RCC 7860 (cell line): ENCODE measurements at regions not wholly inside any gene's neighbourhood (a gene's known extent, or its start where the extent isn't known, plus 50 kb on each side); places are given as distances from the start of the nearest gene placed in this dataset.
A peak's percentile ranks its signal among the peaks of the same experiment; 100 is the strongest.

Experiments
- DNase-seq: peaks from one replicate; pipeline ENCODE4 v3.0.0-alpha.2; 2015; ENCODE audit warnings: low spot score
- FAIRE-seq: peaks from 2 replicates; lab custom pipeline; 2012; peaks lifted over from hg19 to GRCh38; lab: Jason Lieb, UNC

GRCh38 chr6:78565997-78566396, 301.4 kb upstream of the IRAK1BP1 start:
- FAIRE-seq (no peak), DNase-seq (no peak)

- no peak for DNase-seq
Measured at GRCh38 chr6:78570044-78570443, 297.3 kb upstream of the IRAK1BP1 start.

GRCh38 chr6:78577585-78577984, 289.8 kb upstream of the IRAK1BP1 start:
- no peak for DNase-seq
- FAIRE-seq = no peak

More at GRCh38 chr6:78570044-78570443, 297.3 kb upstream of the IRAK1BP1 start:
- FAIRE-seq = no peak

- DNase-seq (no peak), FAIRE-seq (no peak)
Measured at GRCh38 chr6:78578430-78578829, 288.9 kb upstream of the IRAK1BP1 start.

GRCh38 chr6:78580923-78581322, 286.4 kb upstream of the IRAK1BP1 start:
- FAIRE-seq = no peak
- no peak for DNase-seq

GRCh38 chr6:78583079-78583478, 284.3 kb upstream of the IRAK1BP1 start:
- DNase-seq (no peak), FAIRE-seq (no peak)

- FAIRE-seq = no peak
- DNase-seq = no peak
Measured at GRCh38 chr6:78589436-78589835, 277.9 kb upstream of the IRAK1BP1 start.

- DNase-seq (peak; percentile 32), FAIRE-seq (no peak)
Measured at GRCh38 chr6:78593898-78594667, 273.3 kb upstream of the IRAK1BP1 start.

GRCh38 chr6:78594668-78595066, 272.7 kb upstream of the IRAK1BP1 start:
- no peak for FAIRE-seq
- DNase-seq = no peak

GRCh38 chr6:78597966-78598365, 269.4 kb upstream of the IRAK1BP1 start:
- FAIRE-seq (no peak), DNase-seq (no peak)

GRCh38 chr6:78598966-78599365, 268.4 kb upstream of the IRAK1BP1 start:
- peak; percentile 95 for DNase-seq
- peak; percentile 92 for FAIRE-seq

- DNase-seq (peak; percentile 28), FAIRE-seq (no peak)
Measured at GRCh38 chr6:78599526-78599925, 267.8 kb upstream of the IRAK1BP1 start.

- peak; percentile 31 for DNase-seq
- peak; percentile 36 for FAIRE-seq
Measured at GRCh38 chr6:78605909-78606446, 261.4 kb upstream of the IRAK1BP1 start.

GRCh38 chr6:78607189-78607588, 260.2 kb upstream of the IRAK1BP1 start:
- DNase-seq (peak; percentile 19), FAIRE-seq (no peak)

- DNase-seq (no peak), FAIRE-seq (no peak)
Measured at GRCh38 chr6:78611102-78611620, 256.2 kb upstream of the IRAK1BP1 start.

- FAIRE-seq (no peak), DNase-seq (peak; percentile 14)
Measured at GRCh38 chr6:78611886-78612480, 255.4 kb upstream of the IRAK1BP1 start.

GRCh38 chr6:78614961-78615360, 252.4 kb upstream of the IRAK1BP1 start:
- DNase-seq (no peak), FAIRE-seq (no peak)

GRCh38 chr6:78615430-78615904, 251.9 kb upstream of the IRAK1BP1 start:
- no peak for FAIRE-seq
- no peak for DNase-seq

GRCh38 chr6:78618970-78619369, 248.4 kb upstream of the IRAK1BP1 start:
- FAIRE-seq (no peak), DNase-seq (no peak)

- DNase-seq (no peak), FAIRE-seq (no peak)
Measured at GRCh38 chr6:78623554-78623953, 243.8 kb upstream of the IRAK1BP1 start.

GRCh38 chr6:78629154-78629721, 238.1 kb upstream of the IRAK1BP1 start:
- no peak for DNase-seq
- no peak for FAIRE-seq
